ENCODE measurements at regions not wholly inside any gene's neighbourhood (a gene's known extent, or its start where the extent isn't known, plus 50 kb on each side); places are given as distances from the start of the nearest gene placed in this dataset.

GRCh38 chr5:10856683-10857337 lies 95.8 kb upstream of the DAP start:
- in situ Hi-C loops (cut with MboI; ENCODE audit: low pct_unique_long_range_greater_than_20kb in 2 of 9, low sequenced_read_pairs in 9 of 9, unreplicated experiment in 9 of 9), result no loop called here
- ATAC-seq (replicated peaks in 6 of 8), result peak; percentile 67 to 95 (median 87)
- Histone ChIP-seq H3K27ac (no peak overlapping the region), H3K4me1 (replicated peaks in 1 of 2) (peaks cover 4% of the 10 kb centered on the region in 2 donors), H3K4me3 (peak overlapping the region in 1 of 5 donors; percentile 16)
- 0 to 53% (median 36%) methylated on average over 2 to 8 of the region's 16 CpGs; no CpG with 5 or more reads in 2 of the 10 experiments for WGBS, 10 experiments

DNA sequence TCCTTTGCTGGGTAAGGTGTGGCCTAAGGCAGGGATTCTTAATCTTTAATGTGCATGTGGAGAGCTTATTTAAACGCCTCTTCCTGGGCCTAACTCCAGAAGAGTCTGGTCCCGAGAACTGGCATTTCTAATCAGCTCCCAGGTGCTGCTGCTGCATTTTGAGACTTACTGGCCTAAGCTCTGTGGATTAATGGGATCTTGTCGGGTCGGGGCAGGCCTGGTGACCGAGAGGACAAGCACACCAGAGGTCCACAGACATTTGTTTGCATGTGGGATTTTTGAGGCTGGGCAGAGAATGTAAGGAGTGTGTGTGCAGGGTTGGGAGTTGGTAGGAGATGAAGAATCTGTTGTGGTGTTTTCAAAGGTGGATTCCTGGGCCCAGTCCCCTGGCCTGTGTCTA lies 95.0 kb upstream of the DAP start:
- H3K27ac ChIP-seq, result no peak overlapping the region
- no peak overlapping the region for H3K4me3 ChIP-seq
- WGBS, 10 experiments, result 52 to 98% (median 88%) methylated on average over 2 to 5 of the region's 5 CpGs; no CpG with 5 or more reads in 6 of the 10 experiments
- in situ Hi-C loops (cut with MboI; ENCODE audit: low pct_unique_long_range_greater_than_20kb in 2 of 9, low sequenced_read_pairs in 9 of 9, unreplicated experiment in 9 of 9), result no loop called here
- peaks cover 4% of the 10 kb centered on the region in 2 donors for H3K4me1 ChIP-seq (replicated peaks in 1 of 2)
- ATAC-seq (replicated peaks in 6 of 8), result peak in 2 of 8 experiments; percentile 24 to 33

GRCh38 chr5:10854506-10855277 lies 93.7 kb upstream of the DAP start:
- Histone ChIP-seq H3K27ac (no peak overlapping the region), H3K4me1 (replicated peaks in 1 of 2) (peaks cover 4% of the 10 kb centered on the region in 2 donors), H3K4me3 (no peak overlapping the region)
- in situ Hi-C loops (cut with MboI; ENCODE audit: low pct_unique_long_range_greater_than_20kb in 2 of 9, low sequenced_read_pairs in 9 of 9, unreplicated experiment in 9 of 9), result no loop called here
- 0 to 100% (median 80%) methylated on average over 1 to 3 of the region's 4 CpGs; no CpG with 5 or more reads in 3 of the 10 experiments for WGBS, 10 experiments
- ATAC-seq (replicated peaks in 6 of 8), result no peak

DNA sequence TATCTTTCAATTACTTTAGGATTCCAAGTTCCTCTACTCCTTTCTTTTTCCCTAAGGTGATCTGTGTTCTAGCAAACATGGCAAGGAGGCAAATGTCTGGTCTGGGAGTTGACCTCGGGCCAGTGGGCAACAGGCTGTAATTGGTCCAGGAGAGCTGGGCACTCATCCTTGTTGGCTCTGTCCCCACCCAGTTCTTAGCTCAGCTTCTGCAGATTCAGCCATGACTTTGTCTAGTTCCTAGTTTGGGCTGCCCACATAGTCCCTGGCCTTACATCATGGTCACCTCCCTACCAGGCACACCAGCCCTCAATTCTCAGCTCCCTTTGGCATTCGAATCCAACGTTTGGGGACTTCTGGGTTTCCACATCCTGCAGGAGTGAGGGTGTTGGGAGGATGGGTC lies 92.1 kb upstream of the DAP start:
- no peak overlapping the region for H3K4me3 ChIP-seq
- no peak overlapping the region for H3K27ac ChIP-seq
- in situ Hi-C loops (cut with MboI; ENCODE audit: low pct_unique_long_range_greater_than_20kb in 2 of 9, low sequenced_read_pairs in 9 of 9, unreplicated experiment in 9 of 9), result no loop called here
- no peak for ATAC-seq (replicated peaks in 6 of 8)
- 52 to 93% (median 82%) methylated on average over 1 to 3 of the region's 3 CpGs; no CpG with 5 or more reads in 6 of the 10 experiments for WGBS, 10 experiments
- H3K4me1 ChIP-seq (replicated peaks in 1 of 2), result peaks cover 4% of the 10 kb centered on the region in 2 donors

DNA sequence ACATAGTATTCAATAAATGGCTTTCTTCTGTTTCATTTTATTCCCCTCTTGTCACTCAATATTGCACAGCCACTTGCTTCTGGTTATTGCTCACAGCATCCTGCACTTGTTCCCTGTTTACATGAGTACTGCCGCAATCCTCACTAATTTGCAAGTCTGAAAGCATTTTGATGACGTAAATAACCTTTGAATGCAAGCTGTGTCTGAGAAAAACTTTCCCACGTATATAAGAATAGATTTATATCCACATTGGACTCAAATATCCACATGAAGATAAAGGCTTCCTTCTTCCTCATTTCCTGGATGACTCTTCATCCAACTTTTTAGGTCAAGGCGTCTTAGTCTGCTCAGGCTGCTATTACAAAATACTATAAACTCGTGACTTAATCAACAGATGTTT lies 88.2 kb upstream of the DAP start:
- H3K27ac ChIP-seq, result no peak overlapping the region
- ATAC-seq (replicated peaks in 6 of 8), result peak in 1 of 8 experiments; percentile 43
- 27 to 85% (median 71%) methylated on average over 2 to 5 of the region's 5 CpGs; no CpG with 5 or more reads in 1 of the 10 experiments for WGBS, 10 experiments
- no peaks in the 10 kb centered on the region for H3K4me1 ChIP-seq (replicated peaks in 1 of 2)
- H3K4me3 ChIP-seq, result no peak overlapping the region
- in situ Hi-C loops (cut with MboI; ENCODE audit: low pct_unique_long_range_greater_than_20kb in 2 of 9, low sequenced_read_pairs in 9 of 9, unreplicated experiment in 9 of 9), result no loop called here

- WGBS, 10 experiments, result 0 to 67% (median 19%) methylated on average over 1 to 3 of the region's 4 CpGs; no CpG with 5 or more reads in 4 of the 10 experiments
- no peak for ATAC-seq (replicated peaks in 6 of 8)
- in situ Hi-C loops (cut with MboI; ENCODE audit: low pct_unique_long_range_greater_than_20kb in 2 of 9, low sequenced_read_pairs in 9 of 9, unreplicated experiment in 9 of 9), result no loop called here
- Histone ChIP-seq H3K27ac (no peak overlapping the region), H3K4me1 (replicated peaks in 1 of 2) (no peaks in the 10 kb centered on the region), H3K4me3 (no peak overlapping the region)
Measured at GRCh38 chr5:10844016-10844415, 83.0 kb upstream of the DAP start.

DNA sequence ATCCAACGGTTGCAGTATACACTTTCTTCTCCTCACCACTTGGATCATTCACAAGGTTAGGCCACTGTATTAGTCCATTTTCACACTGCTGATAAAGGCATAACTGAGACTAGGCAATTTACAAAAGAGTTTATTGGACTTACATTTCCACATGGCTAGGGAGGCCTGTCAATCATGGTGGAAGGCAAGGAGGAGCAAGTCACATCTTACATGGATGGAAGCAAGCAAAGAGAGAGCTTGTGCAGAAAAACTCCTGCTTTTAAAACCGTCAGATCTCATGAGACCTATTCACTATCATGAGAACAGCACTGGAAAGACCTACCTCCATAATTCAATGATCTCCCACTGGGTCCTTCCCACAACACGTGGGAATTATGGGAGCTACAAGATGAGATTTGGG lies 81.8 kb upstream of the DAP start:
- Histone ChIP-seq H3K27ac (no peak overlapping the region), H3K4me1 (replicated peaks in 1 of 2) (no peaks in the 10 kb centered on the region), H3K4me3 (no peak overlapping the region)
- WGBS, 10 experiments, result 20 to 90% (median 62%) methylated on average over 1 to 3 of the region's 3 CpGs
- in situ Hi-C loops (cut with MboI; ENCODE audit: low pct_unique_long_range_greater_than_20kb in 2 of 9, low sequenced_read_pairs in 9 of 9, unreplicated experiment in 9 of 9), result no loop called here
- ATAC-seq (replicated peaks in 6 of 8), result no peak

GRCh38 chr5:10839916-10840599 lies 79.0 kb upstream of the DAP start:
- Histone ChIP-seq H3K4me1 (replicated peaks in 1 of 2) (no peaks in the 10 kb centered on the region), H3K27ac (no peak overlapping the region), H3K4me3 (no peak overlapping the region)
- no peak for ATAC-seq (replicated peaks in 6 of 8)
- 13 to 92% (median 43%) methylated on average over 1 to 2 of the region's 3 CpGs; no CpG with 5 or more reads in 7 of the 10 experiments for WGBS, 10 experiments
- in situ Hi-C loops (cut with MboI; ENCODE audit: low pct_unique_long_range_greater_than_20kb in 2 of 9, low sequenced_read_pairs in 9 of 9, unreplicated experiment in 9 of 9), result no loop called here

- WGBS, 10 experiments, result 0 to 80% (median 80%) methylated on average over 1 to 2 of the region's 3 CpGs; no CpG with 5 or more reads in 6 of the 10 experiments
Measured at GRCh38 chr5:10839118-10839517, 78.1 kb upstream of the DAP start.

GRCh38 chr5:10838038-10838437 lies 77.0 kb upstream of the DAP start:
- in situ Hi-C loops (cut with MboI; ENCODE audit: low pct_unique_long_range_greater_than_20kb in 2 of 9, low sequenced_read_pairs in 9 of 9, unreplicated experiment in 9 of 9), result no loop called here
- WGBS, 10 experiments, result 38 to 96% (median 61%) methylated on average over 1 to 5 of the region's 5 CpGs; no CpG with 5 or more reads in 4 of the 10 experiments
- Histone ChIP-seq H3K4me1 (replicated peaks in 1 of 2) (no peaks in the 10 kb centered on the region), H3K27ac (no peak overlapping the region), H3K4me3 (no peak overlapping the region)
- peak; percentile 19 to 94 (median 81) for ATAC-seq (replicated peaks in 6 of 8)

More at GRCh38 chr5:10839118-10839517, 78.1 kb upstream of the DAP start:
- peak in 1 of 8 experiments; percentile 23 for ATAC-seq (replicated peaks in 6 of 8)
- Histone ChIP-seq H3K4me1 (replicated peaks in 1 of 2) (no peaks in the 10 kb centered on the region), H3K4me3 (no peak overlapping the region), H3K27ac (no peak overlapping the region)
- in situ Hi-C loops (cut with MboI; ENCODE audit: low pct_unique_long_range_greater_than_20kb in 2 of 9, low sequenced_read_pairs in 9 of 9, unreplicated experiment in 9 of 9), result no loop called here

DNA sequence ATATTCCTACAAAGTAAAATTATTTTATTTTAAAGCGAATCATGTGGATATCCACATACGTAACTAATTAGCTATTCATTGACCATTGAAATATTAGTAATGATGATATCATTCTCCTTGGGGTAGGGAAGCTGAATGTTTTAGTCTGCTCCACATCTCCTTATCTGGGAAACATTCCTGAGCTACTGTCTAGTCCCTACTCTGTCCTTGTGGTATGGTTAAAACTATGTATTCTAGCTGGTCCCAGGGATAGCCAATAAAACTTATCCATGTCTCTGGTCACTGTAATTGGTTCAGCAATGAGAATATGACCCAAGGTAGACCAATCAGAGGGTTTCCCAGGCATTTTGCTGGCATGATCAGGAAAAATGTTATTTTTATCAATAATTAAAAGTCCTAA lies 76.0 kb upstream of the DAP start:
- in situ Hi-C loops (cut with MboI; ENCODE audit: low pct_unique_long_range_greater_than_20kb in 2 of 9, low sequenced_read_pairs in 9 of 9, unreplicated experiment in 9 of 9), result no loop called here
- 83 to 100% (median 100%) methylated on average over 1 to 2 of the region's 2 CpGs; no CpG with 5 or more reads in 3 of the 10 experiments for WGBS, 10 experiments
- H3K4me1 ChIP-seq (replicated peaks in 1 of 2), result no peaks in the 10 kb centered on the region
- H3K4me3 ChIP-seq, result no peak overlapping the region
- ATAC-seq (replicated peaks in 6 of 8), result no peak
- no peak overlapping the region for H3K27ac ChIP-seq

DNA sequence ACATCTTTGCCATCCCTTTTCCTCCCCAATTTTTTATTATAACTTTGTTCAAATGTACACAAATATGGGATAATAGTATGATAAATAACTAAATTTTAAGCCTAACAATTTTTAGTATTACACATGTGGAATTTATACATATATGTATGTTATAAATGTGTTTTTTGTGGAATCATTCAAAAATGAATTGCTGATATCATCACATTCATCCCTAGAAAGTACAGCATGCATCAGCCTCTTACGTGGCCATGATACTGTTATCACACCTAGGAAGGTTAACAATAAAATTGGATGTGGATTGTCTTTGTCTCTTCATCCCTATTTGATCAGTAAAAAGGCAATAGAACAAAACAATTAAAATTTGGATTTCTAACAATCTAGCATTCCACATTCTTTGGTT lies 73.7 kb upstream of the DAP start:
- Histone ChIP-seq H3K27ac (no peak overlapping the region), H3K4me1 (replicated peaks in 1 of 2) (no peaks in the 10 kb centered on the region), H3K4me3 (no peak overlapping the region)
- no peak for ATAC-seq (replicated peaks in 6 of 8)
- 17 to 100% (median 91%) methylated on average over 1 of the region's 1 CpG; no CpG with 5 or more reads in 3 of the 10 experiments for WGBS, 10 experiments
- in situ Hi-C loops (cut with MboI; ENCODE audit: low pct_unique_long_range_greater_than_20kb in 2 of 9, low sequenced_read_pairs in 9 of 9, unreplicated experiment in 9 of 9), result no loop called here

- no peak for ATAC-seq (replicated peaks in 6 of 8)
- Histone ChIP-seq H3K4me3 (no peak overlapping the region), H3K4me1 (replicated peaks in 1 of 2) (peaks cover 0 to 6% of the 10 kb centered on the region in 2 donors), H3K27ac (no peak overlapping the region)
- 13 to 82% (median 69%) methylated on average over 2 to 5 of the region's 5 CpGs; no CpG with 5 or more reads in 3 of the 10 experiments for WGBS, 10 experiments
- in situ Hi-C loops (cut with MboI; ENCODE audit: low pct_unique_long_range_greater_than_20kb in 2 of 9, low sequenced_read_pairs in 9 of 9, unreplicated experiment in 9 of 9), result no loop called here
Measured at GRCh38 chr5:10832987-10833386, 72.0 kb upstream of the DAP start.
